ENCODE measurements at regions not wholly inside any gene's neighbourhood (a gene's known extent, or its start where the extent isn't known, plus 50 kb on each side); places are given as distances from the start of the nearest gene placed in this dataset.
"Not testable (repeated sequence)": the region's sequence is repeated elsewhere in the genome, so short reads cannot be mapped to it uniquely, and the experiment has no call there.

DNA sequence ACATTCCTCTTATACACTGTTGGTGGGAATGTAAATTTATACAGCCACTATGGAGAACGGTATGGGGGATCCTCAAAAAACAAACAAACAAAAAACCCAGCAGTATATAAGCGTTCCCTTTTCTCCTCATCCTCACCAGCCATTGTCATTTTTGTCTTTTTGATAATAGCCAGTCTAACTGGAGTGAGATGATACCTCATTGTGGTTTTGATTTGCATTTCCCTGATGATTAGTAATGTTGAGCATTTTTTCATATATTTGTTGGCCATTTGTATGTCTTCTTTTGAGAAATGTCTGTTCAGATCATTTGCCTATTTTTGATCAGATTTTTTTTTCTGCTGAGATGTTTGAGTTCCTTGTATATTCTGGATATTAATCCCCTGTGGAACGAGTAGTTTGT is 76.1 kb downstream of the TEX35 start:
- TF ChIP-seq MAX (IDR thresholded peaks at IDR 0.05); CEBPB (IDR thresholded peaks at IDR 0.05); ZFP36 (IDR thresholded peaks at IDR 0.05; ENCODE audit: borderline replicate concordance, partially characterized antibody); PBX3 (IDR thresholded peaks at IDR 0.05); JUNB (IDR thresholded peaks at IDR 0.05); KDM1A (IDR thresholded peaks at IDR 0.05; ENCODE audit: low read depth); HDAC2 (IDR thresholded peaks at IDR 0.05): not testable (repeated sequence)
- TF ChIP-seq, protein P1, sequence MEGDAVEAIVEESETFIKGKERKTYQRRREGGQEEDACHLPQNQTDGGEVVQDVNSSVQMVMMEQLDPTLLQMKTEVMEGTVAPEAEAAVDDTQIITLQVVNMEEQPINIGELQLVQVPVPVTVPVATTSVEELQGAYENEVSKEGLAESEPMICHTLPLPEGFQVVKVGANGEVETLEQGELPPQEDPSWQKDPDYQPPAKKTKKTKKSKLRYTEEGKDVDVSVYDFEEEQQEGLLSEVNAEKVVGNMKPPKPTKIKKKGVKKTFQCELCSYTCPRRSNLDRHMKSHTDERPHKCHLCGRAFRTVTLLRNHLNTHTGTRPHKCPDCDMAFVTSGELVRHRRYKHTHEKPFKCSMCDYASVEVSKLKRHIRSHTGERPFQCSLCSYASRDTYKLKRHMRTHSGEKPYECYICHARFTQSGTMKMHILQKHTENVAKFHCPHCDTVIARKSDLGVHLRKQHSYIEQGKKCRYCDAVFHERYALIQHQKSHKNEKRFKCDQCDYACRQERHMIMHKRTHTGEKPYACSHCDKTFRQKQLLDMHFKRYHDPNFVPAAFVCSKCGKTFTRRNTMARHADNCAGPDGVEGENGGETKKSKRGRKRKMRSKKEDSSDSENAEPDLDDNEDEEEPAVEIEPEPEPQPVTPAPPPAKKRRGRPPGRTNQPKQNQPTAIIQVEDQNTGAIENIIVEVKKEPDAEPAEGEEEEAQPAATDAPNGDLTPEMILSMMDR (IDR thresholded peaks at IDR 0.05) = not testable (repeated sequence)
- TF ChIP-seq, protein P2, sequence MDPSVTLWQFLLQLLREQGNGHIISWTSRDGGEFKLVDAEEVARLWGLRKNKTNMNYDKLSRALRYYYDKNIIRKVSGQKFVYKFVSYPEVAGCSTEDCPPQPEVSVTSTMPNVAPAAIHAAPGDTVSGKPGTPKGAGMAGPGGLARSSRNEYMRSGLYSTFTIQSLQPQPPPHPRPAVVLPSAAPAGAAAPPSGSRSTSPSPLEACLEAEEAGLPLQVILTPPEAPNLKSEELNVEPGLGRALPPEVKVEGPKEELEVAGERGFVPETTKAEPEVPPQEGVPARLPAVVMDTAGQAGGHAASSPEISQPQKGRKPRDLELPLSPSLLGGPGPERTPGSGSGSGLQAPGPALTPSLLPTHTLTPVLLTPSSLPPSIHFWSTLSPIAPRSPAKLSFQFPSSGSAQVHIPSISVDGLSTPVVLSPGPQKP (IDR thresholded peaks at IDR 0.05; ENCODE audit: low read depth, low read length) = not testable (repeated sequence)
